LNCAP (cell line): ENCODE measurements at regions not wholly inside any gene's neighbourhood (a gene's known extent, or its start where the extent isn't known, plus 50 kb on each side); places are given as distances from the start of the nearest gene placed in this dataset.

Experiments used
- TF ChIP-seq, protein P1 (sequence below): fragments of 450-650 bp; IDR thresholded peaks from 2 replicates; pipeline ENCODE4 v1.5.1; 2017; ENCODE audit warnings: mild to moderate bottlenecking

DNA sequence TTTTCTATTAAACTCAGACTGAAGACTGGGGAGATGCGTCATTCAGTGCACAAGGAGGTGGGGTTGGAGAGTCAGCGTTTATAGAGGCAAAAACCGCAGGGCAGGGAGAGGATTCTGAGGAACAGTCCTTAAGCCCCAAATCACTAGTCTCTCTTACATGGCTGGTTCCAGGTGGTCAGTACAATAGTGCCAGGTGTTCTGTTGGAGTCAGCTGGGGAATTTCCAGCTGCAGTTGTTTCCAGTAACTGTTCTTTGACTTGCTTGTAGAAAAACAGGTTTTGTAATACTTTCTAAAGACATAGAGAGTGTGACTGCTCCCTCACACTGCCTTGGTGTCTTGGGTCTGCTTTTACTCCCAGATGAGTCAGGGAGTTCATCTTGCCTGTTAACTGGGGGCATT, 192.2 kb downstream of the TMTC3 start:
- TF ChIP-seq, protein P1, sequence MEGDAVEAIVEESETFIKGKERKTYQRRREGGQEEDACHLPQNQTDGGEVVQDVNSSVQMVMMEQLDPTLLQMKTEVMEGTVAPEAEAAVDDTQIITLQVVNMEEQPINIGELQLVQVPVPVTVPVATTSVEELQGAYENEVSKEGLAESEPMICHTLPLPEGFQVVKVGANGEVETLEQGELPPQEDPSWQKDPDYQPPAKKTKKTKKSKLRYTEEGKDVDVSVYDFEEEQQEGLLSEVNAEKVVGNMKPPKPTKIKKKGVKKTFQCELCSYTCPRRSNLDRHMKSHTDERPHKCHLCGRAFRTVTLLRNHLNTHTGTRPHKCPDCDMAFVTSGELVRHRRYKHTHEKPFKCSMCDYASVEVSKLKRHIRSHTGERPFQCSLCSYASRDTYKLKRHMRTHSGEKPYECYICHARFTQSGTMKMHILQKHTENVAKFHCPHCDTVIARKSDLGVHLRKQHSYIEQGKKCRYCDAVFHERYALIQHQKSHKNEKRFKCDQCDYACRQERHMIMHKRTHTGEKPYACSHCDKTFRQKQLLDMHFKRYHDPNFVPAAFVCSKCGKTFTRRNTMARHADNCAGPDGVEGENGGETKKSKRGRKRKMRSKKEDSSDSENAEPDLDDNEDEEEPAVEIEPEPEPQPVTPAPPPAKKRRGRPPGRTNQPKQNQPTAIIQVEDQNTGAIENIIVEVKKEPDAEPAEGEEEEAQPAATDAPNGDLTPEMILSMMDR, result no peak

DNA sequence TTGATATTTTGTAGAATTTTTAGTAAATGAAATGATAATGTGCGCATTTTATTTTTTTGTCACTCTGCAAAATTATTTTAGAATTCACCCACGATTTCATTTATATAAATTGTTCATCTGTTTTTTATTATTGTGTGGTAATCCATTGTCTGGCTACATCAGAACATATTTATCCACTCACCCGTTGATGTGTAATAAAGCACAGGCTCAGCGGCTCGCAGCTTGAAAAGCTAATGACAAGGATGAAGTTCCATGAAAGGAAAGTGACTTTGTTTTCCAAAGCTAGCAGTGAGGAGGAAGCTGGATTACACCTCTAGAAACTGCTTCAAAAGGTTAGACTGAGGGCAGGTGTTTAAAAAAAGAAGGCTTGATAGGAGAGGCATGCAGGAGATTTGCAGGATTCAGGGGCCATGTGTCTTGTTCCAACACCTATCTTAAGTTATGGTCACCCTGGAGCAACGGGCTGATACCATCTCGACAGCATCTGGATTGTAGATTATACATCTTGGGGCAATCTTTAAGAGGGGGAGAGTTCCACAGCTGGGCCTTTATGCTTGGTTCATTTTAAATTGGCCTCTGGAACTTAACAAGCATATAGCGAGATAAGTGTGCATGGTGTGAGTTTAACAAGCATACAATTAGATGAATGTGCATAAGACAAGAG, 194.1 kb downstream of the TMTC3 start:
- TF ChIP-seq, protein P1, result no peak

DNA sequence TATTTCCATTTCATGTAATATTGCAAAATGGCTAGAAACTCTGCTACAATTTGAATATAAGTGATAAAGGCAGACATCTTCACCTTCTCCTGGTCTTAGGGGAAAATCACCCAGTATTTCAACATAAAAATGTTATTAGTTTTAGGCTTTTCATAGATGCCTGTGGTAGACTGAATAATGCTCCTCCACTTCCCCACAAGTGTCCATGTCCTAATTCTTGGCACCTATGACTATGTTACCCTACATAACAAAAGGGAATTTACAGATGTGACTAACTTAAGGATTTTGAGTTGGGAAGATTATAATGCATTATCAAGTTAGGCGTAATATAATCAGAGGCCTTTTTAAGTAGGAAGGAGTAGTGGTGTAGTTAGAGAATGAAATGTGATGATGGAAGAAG, 196.4 kb downstream of the TMTC3 start:
- TF ChIP-seq, protein P1, result no peak

DNA sequence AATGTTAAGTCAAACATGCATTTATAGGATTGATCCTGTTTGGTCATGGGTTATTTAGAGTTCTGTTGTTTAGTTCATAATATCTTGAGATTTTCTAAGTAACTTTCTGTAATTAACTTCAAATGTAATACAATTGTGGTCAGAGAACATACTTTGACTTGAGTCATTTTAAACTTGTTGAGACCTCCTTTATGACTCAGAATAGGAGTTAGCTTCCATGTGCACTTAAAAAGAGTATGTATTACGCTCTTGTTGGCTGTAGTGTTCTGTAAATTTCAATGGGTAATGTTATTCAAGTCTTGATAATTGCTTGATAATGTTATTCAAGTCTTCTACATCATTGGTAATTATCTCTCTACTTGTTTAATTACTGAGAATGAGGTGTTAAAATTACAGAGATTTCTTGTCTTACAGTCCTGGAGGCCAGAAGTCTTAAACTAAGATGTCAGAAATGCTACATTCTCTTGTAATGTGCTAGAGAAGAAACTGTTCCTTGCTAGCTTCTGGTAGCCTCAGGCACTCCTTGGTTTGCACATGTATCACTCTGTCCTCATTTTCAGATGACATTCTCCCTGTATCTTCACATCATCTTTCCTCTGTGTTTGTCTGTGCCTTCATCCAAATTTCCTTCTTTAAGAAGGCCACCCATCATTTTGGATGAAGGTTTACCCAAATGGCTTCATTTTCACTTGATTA, 197.3 kb downstream of the TMTC3 start:
- TF ChIP-seq, protein P1, result no peak

DNA sequence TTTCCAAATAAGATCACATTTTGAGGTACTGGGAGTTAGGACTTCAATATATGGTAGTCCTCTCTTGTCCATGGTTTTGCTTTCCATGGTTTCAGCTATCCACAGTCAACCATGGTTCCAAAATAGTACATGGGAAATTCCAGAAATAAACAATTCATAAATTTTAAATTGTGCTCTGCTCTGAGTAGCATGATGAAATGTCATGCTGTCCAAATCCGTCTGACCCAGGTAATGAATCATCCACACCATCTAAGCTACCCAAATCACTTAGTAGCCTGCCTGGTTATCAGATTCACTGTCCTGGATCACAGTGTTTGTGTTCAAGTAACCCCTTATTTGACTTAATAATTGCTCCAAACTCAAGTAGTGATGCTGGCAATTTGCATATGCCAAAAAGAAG, 197.9 kb downstream of the TMTC3 start:
- TF ChIP-seq, protein P1, result no peak

DNA sequence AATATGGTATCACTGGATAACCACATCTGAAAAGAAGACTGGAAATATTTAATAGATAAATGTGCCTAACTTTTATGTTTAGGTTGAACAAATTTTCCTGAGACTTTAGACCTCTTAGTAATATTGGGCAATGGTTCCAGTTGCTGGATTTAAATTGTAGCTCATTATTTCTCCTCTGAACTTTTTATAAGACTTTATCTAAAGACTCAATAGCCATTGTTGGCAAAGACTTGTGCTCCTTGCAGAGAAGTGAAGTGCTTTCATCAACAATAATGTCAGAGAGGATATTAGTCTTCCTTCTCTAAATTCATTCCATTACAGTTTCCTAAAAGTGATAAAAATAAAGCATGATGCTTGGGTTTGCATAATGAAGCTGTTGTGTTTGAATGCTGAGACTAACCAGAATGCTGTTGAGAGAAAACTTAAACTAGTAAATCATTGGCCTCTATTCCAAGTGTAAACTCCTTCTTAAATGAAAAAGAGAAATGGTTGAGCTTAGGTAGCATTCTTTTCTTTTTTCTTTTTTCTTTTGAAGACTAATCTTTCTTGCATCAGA, 200.2 kb downstream of the TMTC3 start:
- TF ChIP-seq, protein P1, result no peak

DNA sequence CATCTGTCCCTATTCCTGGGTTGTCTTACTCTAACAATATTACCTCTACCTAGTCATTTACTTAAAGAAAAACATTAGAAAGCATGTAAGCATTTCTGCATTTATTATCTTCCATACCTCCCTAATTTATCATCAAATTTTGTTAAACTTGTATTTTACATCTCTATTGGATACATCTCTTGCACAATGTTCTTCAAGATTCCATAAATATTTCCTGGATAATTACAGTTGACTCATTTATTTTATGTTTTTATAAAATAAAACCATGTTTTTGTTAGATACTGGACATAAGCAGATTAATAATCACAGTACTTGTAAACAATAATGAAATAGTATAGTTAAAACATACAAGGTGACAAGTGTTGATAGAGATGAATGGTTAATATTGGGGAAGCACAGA, 209.0 kb downstream of the TMTC3 start:
- TF ChIP-seq, protein P1, result no peak
